Brain microvascular endothelial cell (primary cell): ENCODE measurements at regions not wholly inside any gene's neighbourhood (a gene's known extent, or its start where the extent isn't known, plus 50 kb on each side); places are given as distances from the start of the nearest gene placed in this dataset.
"Not testable (repeated sequence)": the region's sequence is repeated elsewhere in the genome, so short reads cannot be mapped to it uniquely, and the experiment has no call there.

ENCODE experiments used
- DNase-seq: peaks from one replicate; pipeline ENCODE4 v3.0.0-alpha.2; 2020
- H3K27ac ChIP-seq: fragments of 250-450 bp; sonication (Bioruptor Pico); 2 replicates; pipeline ENCODE4 v1.5.1; 2020; ENCODE audit warnings: mild to moderate bottlenecking, moderate library complexity
- H3K27me3 ChIP-seq: fragments of 250-450 bp; sonication (Bioruptor Pico); replicated peaks from 2 replicates; pipeline ENCODE4 v1.5.1; 2020; ENCODE audit warnings: mild to moderate bottlenecking
- H3K36me3 ChIP-seq: fragments of 250-450 bp; sonication (Bioruptor Pico); replicated peaks from 2 replicates; pipeline ENCODE4 v1.5.1; 2020; ENCODE audit warnings: mild to moderate bottlenecking
- H3K4me3 ChIP-seq: 2 replicates; pipeline ENCODE4 v1.5.1; 2011; ENCODE audit warnings: low read depth, mild to moderate bottlenecking, control low read depth, low read length, moderate library complexity
- CTCF ChIP-seq: IDR thresholded peaks from 2 replicates; pipeline ENCODE4 v1.5.1; 2011; ENCODE audit warnings: low read depth, mild to moderate bottlenecking, moderate library complexity, low read length, control low read depth, inconsistent platforms; ENCODE audit errors: missing control alignments
- in situ Hi-C: cut with HindIII; loops from 2 replicates; pipeline ENCODE4 v1.10.0; 2017; ENCODE audit warnings: low sequenced_read_pairs, low pct_ligation_motif_present

- Histone ChIP-seq H3K4me3 (no peak overlapping the region), H3K36me3 (no peaks in the 10 kb centered on the region), H3K27ac (no peak overlapping the region), H3K27me3 (no peaks in the 10 kb centered on the region)
- peak; percentile 52 for DNase-seq
- no peak for TF ChIP-seq CTCF
- in situ Hi-C loops = no loop called here
Measured at GRCh38 chr20:17822039-17822438, 122.3 kb downstream of the BANF2 start.

- DNase-seq, in situ Hi-C loops, H3K36me3 ChIP-seq, H3K4me3 ChIP-seq, H3K27ac ChIP-seq, H3K27me3 ChIP-seq: not testable (repeated sequence)
Measured at GRCh38 chr20:17821606-17822005, 121.8 kb downstream of the BANF2 start.

- TF ChIP-seq CTCF = no peak
- DNase-seq = no peak
- Histone ChIP-seq H3K4me3 (no peak overlapping the region), H3K27me3 (no peaks in the 10 kb centered on the region), H3K36me3 (no peaks in the 10 kb centered on the region), H3K27ac (no peak overlapping the region)
- in situ Hi-C loops = no loop called here
Measured at GRCh38 chr20:17819395-17820093, 119.8 kb downstream of the BANF2 start.

GRCh38 chr20:17818187-17818586 lies 118.4 kb downstream of the BANF2 start:
- Histone ChIP-seq H3K36me3 (no peaks in the 10 kb centered on the region), H3K27me3 (no peaks in the 10 kb centered on the region), H3K27ac (no peak overlapping the region), H3K4me3 (no peak overlapping the region)
- in situ Hi-C loops = no loop called here
- DNase-seq = no peak
- TF ChIP-seq CTCF = no peak

- H3K27me3 ChIP-seq = no peaks in the 10 kb centered on the region
- no peak overlapping the region for H3K27ac ChIP-seq
- TF ChIP-seq CTCF = no peak
- in situ Hi-C loops = no loop called here
- H3K4me3 ChIP-seq = no peak overlapping the region
- no peak for DNase-seq
- no peaks in the 10 kb centered on the region for H3K36me3 ChIP-seq
Measured at GRCh38 chr20:17816804-17817587, 117.2 kb downstream of the BANF2 start.

- H3K27ac ChIP-seq = no peak overlapping the region
- H3K4me3 ChIP-seq = no peak overlapping the region
- H3K36me3 ChIP-seq = no peaks in the 10 kb centered on the region
- TF ChIP-seq CTCF = no peak
- no peaks in the 10 kb centered on the region for H3K27me3 ChIP-seq
- in situ Hi-C loops = no loop called here
- DNase-seq = no peak
Measured at GRCh38 chr20:17811628-17811965, 111.8 kb downstream of the BANF2 start.
